Right atrium auricular region (tissue), 2 donors: ENCODE measurements at regions not wholly inside any gene's neighbourhood (a gene's known extent, or its start where the extent isn't known, plus 50 kb on each side); places are given as distances from the start of the nearest gene placed in this dataset.

Experiments
- DNase-seq: peaks from one replicate; pipeline ENCODE4 v3.0.0-alpha.2; 2019; ENCODE audit warnings: low spot score
- H3K27ac ChIP-seq, 2 donors: fragments of 200-600 bp; sonication (generic); 1 replicate in 1 of 2; 2 replicates in 1 of 2; pipeline ENCODE4 v1.5.1; 2016 to 2019
- H3K27me3 ChIP-seq, 2 donors: fragments of 200-600 bp; sonication (generic); one replicate each; pipeline versions ENCODE4 v1.5.1 to v1.6.0; 2017 to 2019
- H3K36me3 ChIP-seq: fragments of 200-600 bp; sonication (generic); one replicate; pipeline ENCODE4 v1.5.1; 2016
- H3K4me1 ChIP-seq, 2 donors: fragments of 200-600 bp; sonication (generic); one replicate each; pipeline versions ENCODE4 v1.5.1 to v1.6.0; 2017 to 2019
- H3K4me3 ChIP-seq, 2 donors: fragments of 200-600 bp; sonication (generic); 1 replicate in 1 of 2; 2 replicates in 1 of 2; pipeline ENCODE4 v1.5.1; 2017 to 2019; ENCODE audit warnings: mild to moderate bottlenecking in 1 of 2, moderate library complexity in 1 of 2
- H3K9me3 ChIP-seq, 2 donors: fragments of 200-600 bp; sonication (generic); one replicate each; pipeline ENCODE4 v1.5.1; 2019
- CTCF ChIP-seq, 2 donors: fragments of 200-600 bp; sonication (generic); IDR thresholded peaks; one replicate each; pipeline ENCODE4 v1.5.1; 2019; ENCODE audit warnings: antibody characterized with exemption in 2 of 2

DNA sequence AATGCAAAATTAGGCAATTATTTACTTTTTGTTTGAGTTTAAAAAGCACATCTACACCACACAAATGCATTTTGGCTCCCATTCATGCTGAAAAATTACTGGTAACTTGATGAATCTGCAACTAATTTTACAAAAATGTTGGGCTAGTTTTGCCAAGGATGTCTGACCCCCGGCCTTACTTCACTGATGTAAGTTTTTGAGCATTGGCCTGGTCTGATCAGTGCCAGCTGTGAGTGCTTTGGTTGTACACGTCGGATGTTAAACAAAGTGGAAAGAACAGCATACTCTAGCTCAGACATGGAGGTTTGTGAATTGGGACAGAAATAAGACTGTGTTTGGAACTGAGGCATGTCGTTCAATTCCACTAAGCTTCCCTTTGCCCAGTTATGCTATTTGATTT is 1044.2 kb downstream of the TLE4 start:
- Histone ChIP-seq H3K4me3 (no peak overlapping the region), H3K9me3 (peaks cover 0 to 6% of the 10 kb centered on the region in 2 donors), H3K27ac (no peak overlapping the region), H3K36me3 (no peaks in the 10 kb centered on the region), H3K27me3 (no peaks in the 10 kb centered on the region), H3K4me1 (no peaks in the 10 kb centered on the region)
- DNase-seq: no peak
- no peak for TF ChIP-seq CTCF (IDR thresholded peaks at IDR 0.05)

- TF ChIP-seq CTCF (IDR thresholded peaks at IDR 0.05): no peak
- H3K27ac ChIP-seq: no peak overlapping the region
These were observed 1034.0 kb downstream of the TLE4 start for GRCh38 chr9:80605793-80606192.

DNA sequence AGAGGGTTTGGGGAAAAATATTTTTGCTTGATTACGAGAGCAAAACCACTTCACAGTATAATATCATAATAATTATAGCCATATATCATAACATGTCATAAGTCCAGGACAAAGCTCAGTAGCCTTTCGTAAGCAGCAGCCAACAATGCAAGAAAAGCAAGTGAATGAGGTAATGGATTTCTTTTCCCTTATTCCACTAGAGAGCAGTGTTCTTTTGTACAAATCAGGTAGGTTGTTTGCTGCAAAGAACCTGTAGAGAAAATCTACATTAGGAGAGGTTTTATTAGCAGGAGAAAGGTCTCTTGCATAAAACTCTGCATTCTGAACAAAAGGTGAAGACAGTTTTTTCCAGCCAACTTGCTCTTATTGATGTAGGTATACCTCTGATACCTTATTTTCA is 1033.4 kb downstream of the TLE4 start:
- no peak for DNase-seq
- H3K4me3 ChIP-seq: no peak overlapping the region
- H3K36me3 ChIP-seq: no peaks in the 10 kb centered on the region
- no peaks in the 10 kb centered on the region for H3K27me3 ChIP-seq
- TF ChIP-seq CTCF (IDR thresholded peaks at IDR 0.05): peak in 1 of 2 donors; percentile 38
- H3K4me1 ChIP-seq: no peaks in the 10 kb centered on the region
- no peak overlapping the region for H3K27ac ChIP-seq
- H3K9me3 ChIP-seq: no peaks in the 10 kb centered on the region

More at GRCh38 chr9:80605793-80606192, 1034.0 kb downstream of the TLE4 start:
- Histone ChIP-seq H3K36me3 (no peaks in the 10 kb centered on the region), H3K27me3 (no peaks in the 10 kb centered on the region), H3K4me3 (no peak overlapping the region), H3K9me3 (no peaks in the 10 kb centered on the region), H3K4me1 (no peaks in the 10 kb centered on the region)
- no peak for DNase-seq

- Histone ChIP-seq H3K27me3 (no peaks in the 10 kb centered on the region), H3K27ac (no peak overlapping the region), H3K36me3 (no peaks in the 10 kb centered on the region), H3K4me3 (no peak overlapping the region), H3K9me3 (no peaks in the 10 kb centered on the region), H3K4me1 (no peaks in the 10 kb centered on the region)
- DNase-seq: no peak
- no peak for TF ChIP-seq CTCF (IDR thresholded peaks at IDR 0.05)
These were observed 1030.5 kb downstream of the TLE4 start for GRCh38 chr9:80602291-80602690.

GRCh38 chr9:80596579-80596978 is 1024.8 kb downstream of the TLE4 start:
- Histone ChIP-seq H3K4me1 (no peaks in the 10 kb centered on the region), H3K27me3 (no peaks in the 10 kb centered on the region), H3K36me3 (no peaks in the 10 kb centered on the region), H3K4me3 (no peak overlapping the region), H3K27ac (no peak overlapping the region), H3K9me3 (no peaks in the 10 kb centered on the region)
- TF ChIP-seq CTCF (IDR thresholded peaks at IDR 0.05): no peak
- DNase-seq: no peak

- Histone ChIP-seq H3K27ac (no peak overlapping the region), H3K9me3 (no peaks in the 10 kb centered on the region), H3K36me3 (no peaks in the 10 kb centered on the region), H3K4me3 (no peak overlapping the region), H3K27me3 (no peaks in the 10 kb centered on the region), H3K4me1 (no peaks in the 10 kb centered on the region)
- no peak for DNase-seq
- no peak for TF ChIP-seq CTCF (IDR thresholded peaks at IDR 0.05)
These were observed 1023.4 kb downstream of the TLE4 start for GRCh38 chr9:80595192-80595591.
